NCI-H1417 treated with DMSO at 0.1 percent for 48 hours (cell line): ENCODE measurements at regions not wholly inside any gene's neighbourhood (a gene's known extent, or its start where the extent isn't known, plus 50 kb on each side); places are given as distances from the start of the nearest gene placed in this dataset.
"Not testable (repeated sequence)": the region's sequence is repeated elsewhere in the genome, so short reads cannot be mapped to it uniquely, and the experiment has no call there.

Source experiments
- DNase-seq: peaks from one replicate; lab custom pipeline; 2025; lab: John Stamatoyannopoulos, UW

DNA sequence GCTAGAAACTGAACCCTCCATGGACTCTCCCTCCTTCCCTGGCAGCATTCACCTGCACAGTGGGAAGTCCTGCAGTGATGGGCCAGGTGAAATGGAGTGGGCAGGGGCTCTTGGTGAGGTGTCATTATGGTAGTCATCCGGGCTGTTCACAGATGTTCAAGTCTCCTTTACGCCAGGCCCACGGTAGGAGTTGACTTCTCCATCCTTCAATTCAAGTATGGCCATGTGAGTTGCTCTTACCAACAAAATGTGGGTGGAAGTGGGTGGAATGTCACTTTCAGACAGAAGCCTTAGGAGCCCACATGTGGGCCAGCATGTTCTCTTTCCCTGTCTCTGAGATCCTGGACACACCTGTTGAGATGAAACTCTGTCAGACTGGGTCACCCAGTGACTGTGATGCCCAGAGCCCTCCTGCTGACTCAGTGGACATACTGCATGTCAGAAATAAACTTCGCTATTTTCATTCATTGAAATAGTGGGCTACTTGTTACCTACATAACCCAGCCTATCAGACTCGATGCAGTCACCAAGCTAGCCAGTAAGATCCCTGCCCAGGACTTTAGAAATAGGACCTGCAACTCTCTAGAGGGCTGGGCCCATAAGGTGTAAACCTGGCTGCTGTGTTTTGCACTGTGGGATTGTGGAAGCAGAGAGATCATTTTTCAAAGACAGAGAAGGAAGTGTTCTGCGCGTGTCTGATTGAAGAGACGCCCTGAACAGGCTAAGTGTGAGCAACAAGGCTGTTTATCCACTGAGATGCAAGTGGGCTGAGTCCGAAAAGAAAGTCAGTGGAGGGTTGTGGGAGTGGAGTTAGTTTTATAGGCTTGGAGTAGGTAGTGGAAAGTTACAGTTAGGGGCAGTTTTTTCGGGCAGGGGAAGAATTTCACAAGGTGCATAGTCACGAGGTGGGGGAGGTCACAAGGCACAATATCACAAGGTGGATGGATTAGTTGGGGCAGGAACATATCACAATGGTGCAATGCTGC, 174.4 kb downstream of the TRIM43 start:
- not testable (repeated sequence) for DNase-seq

DNA sequence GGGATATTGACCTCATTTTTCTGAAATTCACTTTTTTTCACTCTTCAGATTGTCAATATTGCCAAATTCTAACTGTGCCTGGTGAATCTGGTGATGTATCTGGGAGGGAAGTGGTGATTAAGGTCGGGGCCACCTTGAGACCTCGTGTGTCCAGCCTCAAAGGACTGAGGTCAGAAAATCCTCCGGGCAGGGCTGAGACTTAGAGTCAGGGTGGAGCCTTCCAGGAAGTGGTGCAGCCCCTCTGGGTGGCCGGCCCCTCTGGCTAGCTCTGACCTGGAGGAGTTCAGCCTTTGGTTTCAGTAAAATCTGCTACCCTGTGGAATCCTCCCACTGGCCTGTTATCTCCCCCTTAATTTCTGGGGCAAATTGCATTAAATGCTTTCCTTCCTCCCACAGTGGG, 175.7 kb downstream of the TRIM43 start:
- not testable (repeated sequence) for DNase-seq

GRCh38 chr2:95767950-95768349, 176.1 kb downstream of the TRIM43 start:
- DNase-seq = not testable (repeated sequence)

DNA sequence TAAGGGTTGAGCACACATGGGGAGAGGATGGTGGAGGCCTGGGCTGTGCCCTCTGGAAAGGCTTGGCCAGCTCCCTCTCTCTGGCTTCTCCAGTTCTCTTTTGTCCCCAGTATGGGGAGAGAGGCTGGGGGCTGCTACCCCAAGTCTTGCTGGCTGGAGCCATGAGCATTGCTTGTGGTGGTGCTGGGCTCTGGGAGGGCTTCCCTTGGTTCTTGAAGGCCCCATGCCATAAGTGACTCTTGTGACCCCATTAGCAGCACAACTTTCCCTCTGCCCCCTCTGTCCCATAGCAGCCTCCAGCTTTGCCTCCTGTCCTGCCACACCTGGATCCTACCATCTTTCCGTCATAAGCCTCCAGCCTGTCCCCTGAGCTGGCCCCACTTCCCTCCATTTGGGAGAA, 177.5 kb downstream of the TRIM43 start:
- not testable (repeated sequence) for DNase-seq

DNA sequence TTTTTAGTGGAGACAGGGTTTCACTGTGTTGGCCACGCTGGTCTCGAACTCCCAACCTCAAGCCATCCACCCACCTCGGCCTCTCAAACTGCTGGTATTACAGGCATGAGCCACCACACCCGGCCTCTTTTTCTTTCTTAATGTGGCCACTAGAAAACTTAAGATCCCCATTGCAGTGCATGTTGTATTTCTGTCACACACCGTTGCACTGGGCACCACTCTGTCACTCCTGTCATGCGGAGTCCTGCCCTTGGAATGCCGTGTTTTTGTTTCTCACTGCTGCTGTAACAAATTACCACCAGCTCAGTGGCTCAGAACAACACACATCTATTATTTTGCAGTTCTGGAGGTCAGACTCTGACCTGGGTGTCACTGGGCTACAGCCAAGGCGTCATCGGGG, 178.9 kb downstream of the TRIM43 start:
- not testable (repeated sequence) for DNase-seq

GRCh38 chr2:95774322-95775192, 182.8 kb downstream of the TRIM43 start:
- not testable (repeated sequence) for DNase-seq

DNA sequence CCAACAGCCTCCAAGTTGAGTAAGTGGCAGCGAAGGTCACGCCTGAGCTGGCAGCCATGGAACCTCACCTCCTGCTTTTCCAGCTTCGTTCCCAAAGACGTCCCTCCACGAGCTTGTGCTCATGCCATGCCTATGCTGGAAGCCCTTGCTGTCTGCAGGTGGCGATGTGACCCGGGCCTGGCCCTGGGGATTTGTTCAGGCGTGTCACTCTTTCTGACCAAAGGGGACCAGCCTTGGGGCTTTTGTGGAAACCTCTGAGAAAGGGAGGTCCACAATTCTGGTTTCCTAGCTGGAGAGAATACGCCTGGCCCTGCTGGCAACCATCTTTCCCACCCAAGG, 183.4 kb downstream of the TRIM43 start:
- not testable (repeated sequence) for DNase-seq
